Activated naive CD4-positive, alpha-beta T cell treated with anti-CD3 and anti-CD28 coated beads, Interleukin-2, amount 50 U/mL, for 24 hours (primary cell): ENCODE measurements at regions not wholly inside any gene's neighbourhood (a gene's known extent, or its start where the extent isn't known, plus 50 kb on each side); places are given as distances from the start of the nearest gene placed in this dataset.

Source experiments
- H3K27ac Mint-ChIP-seq: one replicate; pipeline ENCODE4 v1.8.0; 2021; ENCODE audit warnings: mild to moderate bottlenecking, mixed read lengths
- H3K27me3 Mint-ChIP-seq: one replicate; pipeline ENCODE4 v1.8.0; 2021; ENCODE audit warnings: mixed read lengths
- H3K36me3 Mint-ChIP-seq: one replicate; pipeline ENCODE4 v1.8.0; 2021; ENCODE audit warnings: mixed read lengths
- H3K4me1 Mint-ChIP-seq: one replicate; pipeline ENCODE4 v1.8.0; 2021; ENCODE audit warnings: mixed read lengths
- H3K4me3 Mint-ChIP-seq: one replicate; pipeline ENCODE4 v1.8.0; 2021; ENCODE audit warnings: mild to moderate bottlenecking, mixed read lengths
- H3K9me3 Mint-ChIP-seq: one replicate; pipeline ENCODE4 v1.8.0; 2021; ENCODE audit warnings: mixed read lengths

DNA sequence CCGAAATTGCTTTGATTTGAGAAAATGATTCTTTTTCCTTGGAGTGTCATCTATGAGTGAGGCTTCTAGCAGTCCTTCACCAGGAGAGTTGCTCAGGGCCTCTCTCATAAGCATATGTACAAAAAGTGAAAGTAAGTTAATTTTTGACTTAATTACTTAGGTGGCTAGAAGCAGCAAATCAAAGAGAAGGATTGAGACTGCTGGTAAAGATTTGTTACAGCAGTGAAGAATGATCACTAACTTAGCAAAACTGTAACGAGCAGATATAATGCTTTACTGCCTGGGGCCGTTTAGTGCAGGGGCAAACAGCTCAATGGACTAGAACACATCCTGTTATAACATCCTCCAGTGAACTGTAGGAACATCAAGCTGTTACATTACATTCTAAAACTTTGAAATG is 167.8 kb upstream of the RIPOR2 start:
- H3K9me3 Mint-ChIP-seq, result no peaks in the 10 kb centered on the region
- H3K27me3 Mint-ChIP-seq, result no peaks in the 10 kb centered on the region
- no peak overlapping the region for H3K27ac Mint-ChIP-seq
- H3K36me3 Mint-ChIP-seq, result peaks cover 35% of the 10 kb centered on the region
- no peak overlapping the region for H3K4me3 Mint-ChIP-seq
- H3K4me1 Mint-ChIP-seq, result no peaks in the 10 kb centered on the region

DNA sequence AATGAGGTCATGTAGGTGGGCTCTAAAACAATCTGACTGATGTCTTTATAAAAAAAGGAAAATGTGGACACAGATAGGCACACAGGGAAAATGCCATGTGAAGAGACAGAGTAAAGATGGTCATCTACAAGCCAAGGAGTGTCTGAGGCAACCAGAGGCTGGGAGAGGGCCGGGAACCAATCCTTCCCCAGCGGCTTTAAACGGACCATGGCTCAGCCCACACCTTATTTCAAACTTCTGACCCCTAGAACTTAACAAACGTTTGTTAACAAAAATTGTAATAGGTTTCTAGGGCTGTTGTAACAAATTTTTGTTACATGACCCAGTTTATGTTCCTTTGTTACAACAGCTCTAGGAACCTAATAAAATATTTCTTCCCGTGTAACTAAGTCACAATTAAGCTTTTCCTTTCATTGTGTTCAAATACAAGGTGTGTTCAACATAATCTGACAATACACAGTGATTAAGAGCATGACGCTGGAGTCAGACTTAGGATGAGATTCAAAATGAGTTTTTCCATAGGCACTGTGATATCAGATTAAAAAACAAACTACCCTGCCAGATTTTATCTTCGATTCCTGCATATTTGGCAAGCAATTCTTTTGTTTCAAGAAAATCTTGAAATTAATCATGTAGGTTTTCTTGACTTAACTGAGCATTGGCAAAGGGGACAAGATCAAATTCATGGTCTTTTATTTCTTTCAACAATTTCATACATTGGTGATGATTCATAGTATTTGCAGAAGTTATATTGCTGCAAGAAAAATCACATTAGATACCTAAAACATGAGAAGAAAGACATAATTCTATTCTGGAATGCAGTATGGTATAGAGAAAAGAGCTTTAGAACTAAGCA is 169.5 kb upstream of the RIPOR2 start:
- Mint-ChIP-seq H3K27ac (no peak overlapping the region), H3K4me3 (no peak overlapping the region), H3K36me3 (peaks cover 40% of the 10 kb centered on the region), H3K27me3 (no peaks in the 10 kb centered on the region), H3K9me3 (no peaks in the 10 kb centered on the region), H3K4me1 (no peaks in the 10 kb centered on the region)

DNA sequence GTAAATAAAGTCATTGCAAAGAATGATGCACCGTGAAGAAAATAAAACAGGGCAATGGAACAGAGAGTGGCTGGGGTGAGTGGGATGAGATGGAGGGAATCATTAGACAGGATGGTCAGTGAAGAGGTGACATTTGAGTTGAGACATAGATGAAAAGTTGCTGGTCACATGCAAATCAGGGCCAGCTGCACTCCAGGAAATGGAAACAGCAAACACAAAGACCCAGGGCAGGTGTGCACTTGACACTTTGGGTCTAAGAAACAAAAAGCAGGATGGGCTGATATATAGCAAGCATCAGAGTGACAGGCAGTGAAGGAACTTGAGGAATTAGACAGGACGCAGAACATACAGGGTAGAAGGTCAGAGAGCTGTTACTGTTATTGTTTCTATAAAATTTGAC is 171.5 kb upstream of the RIPOR2 start:
- no peak overlapping the region for H3K27ac Mint-ChIP-seq

DNA sequence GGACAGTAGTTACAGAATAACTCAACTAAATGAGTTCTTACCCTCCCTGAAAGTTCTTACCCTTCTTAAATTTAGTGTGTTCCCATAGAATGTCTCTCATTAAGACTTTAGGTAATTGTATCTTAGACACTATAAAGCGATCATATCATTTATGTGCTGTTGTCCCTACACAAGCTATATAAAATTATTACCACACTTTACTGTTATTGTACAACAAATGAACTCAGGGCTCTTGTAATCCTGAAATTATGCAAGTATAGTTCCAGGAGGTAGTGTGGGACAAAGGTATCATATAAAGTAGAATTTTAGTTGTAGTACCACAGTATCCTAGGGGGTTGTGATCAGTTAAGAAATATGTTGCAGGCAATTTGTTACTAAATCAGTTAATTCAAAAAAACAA is 167.4 kb upstream of the CARMIL1 start:
- Mint-ChIP-seq H3K36me3 (peaks cover 48% of the 10 kb centered on the region), H3K9me3 (no peaks in the 10 kb centered on the region), H3K4me3 (no peak overlapping the region), H3K27ac (no peak overlapping the region), H3K4me1 (peaks cover 8% of the 10 kb centered on the region), H3K27me3 (no peaks in the 10 kb centered on the region)

More for the DNA sequence above, 171.5 kb upstream of the RIPOR2 start:
- Mint-ChIP-seq H3K4me3 (no peak overlapping the region), H3K9me3 (no peaks in the 10 kb centered on the region), H3K36me3 (peaks cover 47% of the 10 kb centered on the region), H3K27me3 (no peaks in the 10 kb centered on the region), H3K4me1 (no peaks in the 10 kb centered on the region)

DNA sequence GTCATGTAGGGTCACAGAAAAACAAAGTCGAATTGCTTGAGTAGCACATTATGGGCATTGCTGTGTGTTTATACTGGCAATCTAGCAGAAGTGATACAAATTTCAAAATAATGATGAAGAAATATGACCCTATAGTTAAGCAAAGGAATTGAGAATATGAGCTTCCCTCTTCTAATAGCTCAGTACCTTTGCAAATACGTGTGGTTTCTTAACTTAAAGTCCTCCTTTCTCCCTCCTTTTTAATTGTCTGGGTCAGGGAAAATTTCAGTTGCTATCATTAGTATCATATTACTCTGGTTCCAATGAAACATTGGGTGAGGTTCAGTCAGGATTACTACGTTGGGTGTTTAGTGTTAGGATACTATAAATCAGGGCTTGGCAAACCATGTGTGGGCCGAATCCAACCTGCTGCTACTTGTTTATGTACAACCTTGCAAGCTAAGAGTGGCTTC is 166.8 kb upstream of the CARMIL1 start:
- Mint-ChIP-seq H3K4me3 (no peak overlapping the region), H3K27ac (no peak overlapping the region), H3K4me1 (peaks cover 13% of the 10 kb centered on the region), H3K36me3 (peaks cover 44% of the 10 kb centered on the region), H3K9me3 (no peaks in the 10 kb centered on the region), H3K27me3 (no peaks in the 10 kb centered on the region)

DNA sequence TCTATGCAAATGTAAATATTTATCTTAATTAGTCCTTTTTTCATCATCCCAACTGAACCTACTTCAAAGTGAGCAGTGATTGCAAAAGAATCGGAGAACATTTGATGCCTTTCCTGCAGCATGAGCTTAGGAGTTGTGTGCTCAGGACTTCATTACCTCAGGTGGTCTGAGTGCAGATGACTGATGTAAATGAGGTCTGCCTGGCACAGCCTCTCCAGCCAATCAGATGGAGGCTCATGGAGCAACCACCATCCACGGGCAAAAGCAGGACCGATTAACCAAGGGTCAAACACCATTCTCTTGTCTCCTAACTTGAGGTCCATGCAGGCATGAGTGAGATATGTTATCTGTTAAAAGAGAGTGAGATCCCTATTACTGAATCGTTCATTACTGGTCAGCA is 165.7 kb upstream of the CARMIL1 start:
- Mint-ChIP-seq H3K9me3 (no peaks in the 10 kb centered on the region), H3K4me1 (peaks cover 23% of the 10 kb centered on the region), H3K27me3 (no peaks in the 10 kb centered on the region), H3K27ac (no peak overlapping the region), H3K4me3 (no peak overlapping the region), H3K36me3 (peaks cover 39% of the 10 kb centered on the region)

DNA sequence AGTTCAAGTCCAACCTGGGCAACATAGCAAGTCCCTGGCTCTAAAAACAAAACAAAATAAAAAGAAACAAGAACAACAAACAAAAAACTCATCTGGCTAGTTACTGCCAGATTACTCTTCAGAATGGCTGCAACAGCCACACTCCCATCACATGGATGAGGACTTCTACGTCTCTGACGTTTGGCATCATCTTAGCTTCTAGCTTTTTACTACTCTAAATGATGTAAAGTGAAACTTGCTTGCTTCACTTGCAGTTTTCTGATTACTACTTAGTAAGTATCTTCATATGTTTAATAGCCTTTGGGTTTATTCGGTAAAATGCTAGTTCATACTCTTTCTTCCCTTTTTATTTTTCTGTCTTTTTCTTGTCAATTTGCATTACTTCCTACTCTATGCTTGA is 161.1 kb upstream of the CARMIL1 start:
- Mint-ChIP-seq H3K27ac (no peak overlapping the region), H3K4me1 (peaks cover 45% of the 10 kb centered on the region), H3K27me3 (no peaks in the 10 kb centered on the region), H3K4me3 (peak overlapping the region; percentile 16), H3K36me3 (peaks cover 26% of the 10 kb centered on the region), H3K9me3 (no peaks in the 10 kb centered on the region)

DNA sequence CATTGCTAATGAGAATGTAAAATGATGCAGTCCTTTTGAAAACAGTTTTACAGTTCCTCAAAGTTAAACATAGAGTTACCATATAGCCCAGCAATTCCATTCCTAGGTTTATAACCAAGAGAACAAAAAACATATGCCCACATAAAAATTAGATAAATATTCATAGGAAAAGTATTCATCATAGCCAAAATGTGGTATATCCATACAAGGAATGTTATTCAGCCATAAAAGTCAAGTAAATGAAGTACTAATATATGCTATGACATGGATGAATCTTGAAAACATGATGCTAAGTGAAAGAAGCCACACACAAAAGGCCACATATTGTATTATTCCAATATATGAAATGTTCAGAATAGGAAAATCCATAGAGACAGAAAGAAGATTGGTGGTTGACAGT is 158.0 kb upstream of the CARMIL1 start:
- H3K9me3 Mint-ChIP-seq, result no peaks in the 10 kb centered on the region
- no peak overlapping the region for H3K27ac Mint-ChIP-seq
- peaks cover 34% of the 10 kb centered on the region for H3K36me3 Mint-ChIP-seq
- no peak overlapping the region for H3K4me3 Mint-ChIP-seq
- no peaks in the 10 kb centered on the region for H3K27me3 Mint-ChIP-seq
- H3K4me1 Mint-ChIP-seq, result peaks cover 54% of the 10 kb centered on the region

DNA sequence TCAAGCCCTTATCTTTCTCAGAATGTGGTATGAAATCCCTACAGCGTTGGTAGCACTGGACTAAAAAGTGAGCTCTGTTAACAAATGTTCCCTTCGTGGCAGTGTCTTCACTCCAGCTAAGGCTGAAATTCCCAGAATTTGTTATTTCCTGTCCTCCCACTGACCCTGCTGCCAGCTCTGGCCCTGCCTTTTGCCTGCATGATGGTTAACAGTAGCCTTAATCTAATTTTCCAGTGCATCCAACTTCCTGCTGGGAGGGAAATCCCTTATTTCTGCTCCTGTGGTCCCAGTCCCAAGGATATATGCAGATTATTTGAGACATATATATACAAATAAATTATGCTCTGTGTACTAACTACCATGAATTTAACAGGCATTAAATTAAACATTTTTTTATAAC is 157.2 kb upstream of the CARMIL1 start:
- Mint-ChIP-seq H3K36me3 (peaks cover 34% of the 10 kb centered on the region), H3K4me1 (peaks cover 53% of the 10 kb centered on the region), H3K4me3 (no peak overlapping the region), H3K27ac (no peak overlapping the region), H3K9me3 (no peaks in the 10 kb centered on the region), H3K27me3 (no peaks in the 10 kb centered on the region)

DNA sequence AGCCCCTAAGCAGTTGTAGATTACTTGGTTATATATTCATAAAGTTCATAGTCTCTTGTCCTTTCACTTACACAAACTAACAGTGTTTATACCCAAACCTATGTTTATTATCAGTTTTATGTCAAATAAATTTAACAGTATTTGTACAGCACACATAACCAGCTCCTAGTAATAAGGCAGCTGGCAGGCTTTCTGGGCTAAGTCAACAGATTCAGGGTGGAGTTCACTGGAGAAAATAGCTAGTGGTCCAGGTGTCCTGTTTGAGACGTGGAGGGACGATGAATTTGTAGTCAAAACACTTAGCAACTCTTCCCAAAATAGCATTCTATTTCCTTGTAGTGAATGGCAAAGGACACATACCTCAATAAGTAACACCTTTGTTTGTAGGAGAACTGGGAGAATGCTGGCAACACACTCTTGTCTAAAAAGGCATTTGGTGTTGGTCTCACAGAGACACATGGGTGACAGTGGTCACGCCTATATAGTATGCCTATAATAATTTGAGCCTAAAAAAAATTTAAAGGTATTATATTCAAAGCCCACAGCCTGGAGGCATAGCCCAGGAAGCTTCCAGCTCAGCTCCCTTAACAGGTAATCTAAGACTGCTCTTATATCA is 156.4 kb upstream of the CARMIL1 start:
- Mint-ChIP-seq H3K27ac (no peak overlapping the region), H3K27me3 (no peaks in the 10 kb centered on the region), H3K4me3 (no peak overlapping the region), H3K9me3 (no peaks in the 10 kb centered on the region), H3K36me3 (peaks cover 38% of the 10 kb centered on the region), H3K4me1 (peaks cover 49% of the 10 kb centered on the region)

DNA sequence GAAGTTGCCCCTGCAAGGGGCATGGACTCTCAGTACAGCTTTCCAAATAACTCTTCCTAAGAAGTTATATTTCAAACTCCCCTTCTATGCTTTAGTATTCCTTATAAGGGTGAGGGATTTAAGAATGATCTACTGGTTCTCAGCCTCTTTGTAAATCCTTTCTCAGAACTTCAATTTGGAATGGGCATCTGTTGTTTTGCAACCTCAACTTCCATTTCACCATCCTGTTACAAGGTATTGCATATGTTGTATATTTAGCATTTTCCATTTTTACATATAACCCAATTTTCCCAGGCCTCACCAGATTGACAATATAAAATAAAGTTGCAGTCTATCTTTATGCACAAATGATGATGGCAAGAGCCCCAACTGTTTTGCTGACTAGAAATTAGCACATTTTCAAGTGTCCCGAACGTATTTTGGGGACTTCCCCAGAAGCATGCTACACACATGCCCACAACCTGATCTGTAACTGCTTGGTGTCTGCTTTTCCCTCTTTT is 154.9 kb upstream of the CARMIL1 start:
- Mint-ChIP-seq H3K4me1 (peaks cover 43% of the 10 kb centered on the region), H3K27me3 (no peaks in the 10 kb centered on the region), H3K36me3 (peaks cover 45% of the 10 kb centered on the region), H3K4me3 (no peak overlapping the region), H3K27ac (no peak overlapping the region), H3K9me3 (no peaks in the 10 kb centered on the region)

DNA sequence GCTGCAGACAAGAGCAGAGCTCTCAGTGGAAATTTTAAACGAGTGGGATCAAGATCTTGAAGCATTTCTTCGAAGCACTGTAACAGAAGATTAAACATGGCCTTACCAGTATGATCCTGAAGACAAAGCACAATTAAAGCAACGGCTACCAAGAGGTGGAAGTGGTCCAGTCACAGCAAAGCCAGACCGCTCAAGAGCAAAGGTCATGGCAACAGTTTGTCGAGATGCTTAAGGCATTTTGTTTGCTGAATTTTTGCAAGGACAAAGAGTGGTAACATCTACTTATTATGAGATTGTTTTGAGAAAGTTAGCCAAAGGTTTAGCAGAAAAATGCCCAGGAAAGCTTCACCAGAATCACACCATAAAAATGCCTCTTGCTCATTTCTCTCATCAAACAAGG is 153.4 kb upstream of the CARMIL1 start:
- Mint-ChIP-seq H3K4me3 (no peak overlapping the region), H3K4me1 (peaks cover 45% of the 10 kb centered on the region), H3K27me3 (no peaks in the 10 kb centered on the region), H3K27ac (no peak overlapping the region), H3K9me3 (no peaks in the 10 kb centered on the region), H3K36me3 (peaks cover 43% of the 10 kb centered on the region)

DNA sequence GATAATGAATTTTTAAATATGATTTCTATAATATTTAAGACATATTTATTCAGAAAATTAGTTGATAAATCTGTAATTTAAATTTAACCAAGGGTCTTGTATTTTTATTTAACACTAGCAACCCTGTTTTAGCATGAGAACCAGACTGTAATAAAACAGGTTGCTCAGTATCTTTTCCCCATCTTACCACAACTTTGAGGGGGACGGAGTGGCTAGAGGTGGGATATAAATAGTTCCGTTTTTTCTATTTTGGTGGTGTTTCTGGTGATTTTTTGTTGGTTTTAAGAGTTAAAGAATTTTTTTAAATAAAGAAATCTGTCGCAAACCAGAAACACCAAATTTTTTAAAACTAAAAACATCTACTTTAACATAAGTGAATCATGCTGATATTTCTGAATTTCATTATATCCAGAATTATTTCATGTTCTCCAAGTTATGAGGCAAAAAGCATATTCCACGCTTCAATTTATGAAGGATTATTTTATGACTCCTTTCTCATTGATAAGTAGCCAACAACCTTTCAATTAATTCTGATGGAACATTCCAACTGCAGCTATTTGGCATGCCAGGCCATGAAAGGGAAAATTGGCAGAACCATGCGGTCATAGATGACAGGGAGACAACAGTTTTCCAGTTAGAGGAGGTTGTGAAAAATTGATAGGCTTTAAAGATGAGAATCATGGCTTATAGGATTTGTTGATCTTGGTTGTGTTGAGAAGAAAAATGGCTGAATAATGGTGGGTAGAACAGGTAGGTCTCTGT is 151.9 kb upstream of the CARMIL1 start:
- peak overlapping the region; percentile 3 for H3K27ac Mint-ChIP-seq
- H3K4me3 Mint-ChIP-seq, result no peak overlapping the region
- no peaks in the 10 kb centered on the region for H3K9me3 Mint-ChIP-seq
- peaks cover 42% of the 10 kb centered on the region for H3K36me3 Mint-ChIP-seq
- H3K27me3 Mint-ChIP-seq, result no peaks in the 10 kb centered on the region
- peaks cover 46% of the 10 kb centered on the region for H3K4me1 Mint-ChIP-seq

DNA sequence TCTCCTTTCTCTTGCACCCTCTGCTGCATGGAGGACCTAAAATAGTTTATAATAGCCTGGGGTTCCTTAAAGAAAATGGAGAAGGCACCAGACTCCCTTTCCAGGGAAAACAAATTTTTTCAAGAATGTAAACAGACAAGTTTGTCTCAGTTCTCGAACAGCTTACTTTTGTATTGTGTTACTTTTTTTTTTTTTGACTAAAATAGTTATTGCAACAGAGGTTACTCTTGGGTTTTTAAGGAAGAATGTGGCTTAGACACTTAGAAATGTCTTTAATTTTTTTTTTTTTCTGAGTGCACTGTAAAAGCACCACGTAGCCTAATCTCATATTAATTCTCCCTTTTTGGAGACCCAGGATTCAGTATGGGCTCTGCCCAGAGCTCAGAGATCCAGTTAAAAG is 148.7 kb upstream of the CARMIL1 start:
- H3K36me3 Mint-ChIP-seq, result peaks cover 39% of the 10 kb centered on the region
- H3K4me3 Mint-ChIP-seq, result no peak overlapping the region
- no peaks in the 10 kb centered on the region for H3K27me3 Mint-ChIP-seq
- H3K4me1 Mint-ChIP-seq, result peaks cover 50% of the 10 kb centered on the region
- no peaks in the 10 kb centered on the region for H3K9me3 Mint-ChIP-seq
- no peak overlapping the region for H3K27ac Mint-ChIP-seq

DNA sequence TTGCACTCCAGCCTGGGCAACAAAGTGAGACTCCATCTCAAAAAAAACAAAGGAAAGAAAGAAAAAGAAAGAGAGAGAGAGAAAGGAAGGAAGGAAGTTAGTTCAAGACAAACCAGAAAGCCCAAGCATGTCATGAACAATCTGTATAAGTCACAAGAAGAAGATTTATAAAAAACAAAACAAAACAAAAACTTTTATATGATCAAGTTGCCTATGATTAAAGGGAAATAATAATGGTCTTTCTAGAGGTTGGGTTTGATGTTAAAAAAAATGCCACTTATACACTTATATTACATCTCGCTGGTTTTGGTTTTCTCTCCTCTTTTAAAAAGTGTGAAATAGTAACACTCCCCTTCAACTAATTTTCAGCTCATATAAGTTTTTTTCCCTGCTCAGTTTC is 146.2 kb upstream of the CARMIL1 start:
- Mint-ChIP-seq H3K4me3 (peak overlapping the region; percentile 68), H3K27me3 (no peaks in the 10 kb centered on the region), H3K9me3 (no peaks in the 10 kb centered on the region), H3K36me3 (peaks cover 36% of the 10 kb centered on the region), H3K4me1 (peaks cover 56% of the 10 kb centered on the region), H3K27ac (peak overlapping the region; percentile 25)

DNA sequence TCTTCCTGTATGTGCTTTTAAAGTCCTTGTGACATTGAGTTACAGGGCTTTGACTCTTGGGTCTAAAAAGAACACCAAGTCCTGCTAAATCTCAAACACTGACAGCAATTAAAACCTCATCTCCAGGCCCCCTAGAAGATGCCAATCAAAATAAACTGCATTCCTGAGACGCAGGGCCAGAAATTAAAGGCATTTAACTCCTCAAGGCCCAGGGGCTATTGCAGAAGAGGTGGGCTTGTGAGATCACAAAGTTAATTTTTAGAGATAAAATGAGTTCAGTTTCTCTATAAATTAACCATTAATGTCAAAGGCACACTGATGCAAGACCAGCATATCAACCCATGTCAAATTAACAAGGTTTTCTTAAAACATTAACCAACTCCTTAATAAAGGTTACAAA is 145.6 kb upstream of the CARMIL1 start:
- peak overlapping the region; percentile 25 for H3K27ac Mint-ChIP-seq
- peaks cover 31% of the 10 kb centered on the region for H3K36me3 Mint-ChIP-seq
- H3K4me3 Mint-ChIP-seq, result peak overlapping the region; percentile 20
- no peaks in the 10 kb centered on the region for H3K9me3 Mint-ChIP-seq
- H3K27me3 Mint-ChIP-seq, result no peaks in the 10 kb centered on the region
- peaks cover 61% of the 10 kb centered on the region for H3K4me1 Mint-ChIP-seq
